K562 (cell line): ENCODE measurements at regions not wholly inside any gene's neighbourhood (a gene's known extent, or its start where the extent isn't known, plus 50 kb on each side); places are given as distances from the start of the nearest gene placed in this dataset.

Experiments
- BMI1 ChIP-seq: fragments of 150-350 bp; IDR thresholded peaks from 2 replicates; pipeline ENCODE4 v1.6.1; 2014; ENCODE audit warnings: low read length
- HMG20B ChIP-seq: fragments of 250-450 bp; sonication (Bioruptor Pico); IDR thresholded peaks from 2 replicates; pipeline ENCODE4 v1.5.0; 2021; ENCODE audit warnings: mild to moderate bottlenecking
- MNT ChIP-seq, 2 experiments: fragments of 450-650 bp; conservative IDR thresholded peaks; 2 replicates each; pipeline ENCODE4 v1.6.1; 2017; ENCODE audit warnings: mild to moderate bottlenecking in 2 of 2, moderate library complexity in 2 of 2
- RERE ChIP-seq: sonication (generic); formaldehyde crosslinking; IDR thresholded peaks from 2 replicates; pipeline ENCODE4 v1.8.0; 2023; ENCODE audit warnings: missing genetic modification reagents, mild to moderate bottlenecking, borderline replicate concordance
- SRSF3 ChIP-seq: fragments of 200-400 bp; formaldehyde crosslinking; IDR thresholded peaks from 2 replicates; pipeline ENCODE4 v1.6.1; 2016; ENCODE audit warnings: mild to moderate bottlenecking, low read length, moderate library complexity; ENCODE audit not compliant: insufficient read depth
- STAT5A ChIP-seq: IDR thresholded peaks from 2 replicates; pipeline ENCODE4 v1.6.1; 2012; ENCODE audit warnings: low read length, inconsistent platforms, borderline replicate concordance
- ZNF699 ChIP-seq: fragments of 250-450 bp; sonication (Bioruptor Pico); IDR thresholded peaks from 2 replicates; pipeline ENCODE4 v1.8.0; 2021; ENCODE audit warnings: mild to moderate bottlenecking, moderate library complexity; ENCODE audit not compliant: insufficient replicate concordance

GRCh38 chr7:41817386-41817785 lies 114.5 kb upstream of the INHBA start (continued):
- TF ChIP-seq MNT (conservative IDR thresholded peaks at IDR 0.05) (no peak), RERE (CRISPR knock-in tag) (no peak), HMG20B (no peak), STAT5A (no peak), ZNF699 (CRISPR knock-in tag) (no peak), SRSF3 (no peak), BMI1 (no peak)
- TF ChIP-seq, all 486 proteins: peak for 0
